ENCODE measurements at regions not wholly inside any gene's neighbourhood (a gene's known extent, or its start where the extent isn't known, plus 50 kb on each side); places are given as distances from the start of the nearest gene placed in this dataset.

GRCh38 chr21:40967771-40968170 is 120.8 kb upstream of the DSCAM start:
- TF ChIP-seq, protein P1, sequence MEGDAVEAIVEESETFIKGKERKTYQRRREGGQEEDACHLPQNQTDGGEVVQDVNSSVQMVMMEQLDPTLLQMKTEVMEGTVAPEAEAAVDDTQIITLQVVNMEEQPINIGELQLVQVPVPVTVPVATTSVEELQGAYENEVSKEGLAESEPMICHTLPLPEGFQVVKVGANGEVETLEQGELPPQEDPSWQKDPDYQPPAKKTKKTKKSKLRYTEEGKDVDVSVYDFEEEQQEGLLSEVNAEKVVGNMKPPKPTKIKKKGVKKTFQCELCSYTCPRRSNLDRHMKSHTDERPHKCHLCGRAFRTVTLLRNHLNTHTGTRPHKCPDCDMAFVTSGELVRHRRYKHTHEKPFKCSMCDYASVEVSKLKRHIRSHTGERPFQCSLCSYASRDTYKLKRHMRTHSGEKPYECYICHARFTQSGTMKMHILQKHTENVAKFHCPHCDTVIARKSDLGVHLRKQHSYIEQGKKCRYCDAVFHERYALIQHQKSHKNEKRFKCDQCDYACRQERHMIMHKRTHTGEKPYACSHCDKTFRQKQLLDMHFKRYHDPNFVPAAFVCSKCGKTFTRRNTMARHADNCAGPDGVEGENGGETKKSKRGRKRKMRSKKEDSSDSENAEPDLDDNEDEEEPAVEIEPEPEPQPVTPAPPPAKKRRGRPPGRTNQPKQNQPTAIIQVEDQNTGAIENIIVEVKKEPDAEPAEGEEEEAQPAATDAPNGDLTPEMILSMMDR (IDR thresholded peaks at IDR 0.05; ENCODE audit: low read depth, low read length): no peak
- no peak for DNase-seq (ENCODE audit: low read depth, low spot score)
- in situ Hi-C loops (cut with HindIII; ENCODE audit: low sequenced_read_pairs): no loop called here
- H3K4me3 ChIP-seq (ENCODE audit: low read depth, low read length): no peak overlapping the region

DNA sequence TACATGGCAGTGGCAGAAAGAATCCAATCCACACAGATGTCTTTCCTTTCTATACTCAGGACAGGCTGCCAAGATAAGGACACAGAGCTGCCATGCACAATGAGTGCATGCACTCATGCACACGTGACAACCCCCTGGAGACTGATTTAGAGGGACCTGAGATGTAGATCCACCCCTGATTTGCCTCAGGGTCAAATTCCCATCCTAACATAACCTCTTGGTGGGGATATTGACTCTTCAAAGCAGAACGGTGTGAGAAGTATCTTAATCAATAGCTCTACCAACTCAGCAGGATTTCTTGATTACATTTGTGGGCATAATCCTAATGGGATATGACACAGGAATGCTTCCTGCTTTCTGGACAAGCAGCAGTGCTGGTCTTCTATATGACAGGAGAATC is 125.2 kb upstream of the DSCAM start:
- TF ChIP-seq, protein P1 (IDR thresholded peaks at IDR 0.05; ENCODE audit: low read depth, low read length): no peak
- DNase-seq (ENCODE audit: low read depth, low spot score): no peak
- in situ Hi-C loops (cut with HindIII; ENCODE audit: low sequenced_read_pairs): no loop called here
- no peak overlapping the region for H3K4me3 ChIP-seq (ENCODE audit: low read depth, low read length)

DNA sequence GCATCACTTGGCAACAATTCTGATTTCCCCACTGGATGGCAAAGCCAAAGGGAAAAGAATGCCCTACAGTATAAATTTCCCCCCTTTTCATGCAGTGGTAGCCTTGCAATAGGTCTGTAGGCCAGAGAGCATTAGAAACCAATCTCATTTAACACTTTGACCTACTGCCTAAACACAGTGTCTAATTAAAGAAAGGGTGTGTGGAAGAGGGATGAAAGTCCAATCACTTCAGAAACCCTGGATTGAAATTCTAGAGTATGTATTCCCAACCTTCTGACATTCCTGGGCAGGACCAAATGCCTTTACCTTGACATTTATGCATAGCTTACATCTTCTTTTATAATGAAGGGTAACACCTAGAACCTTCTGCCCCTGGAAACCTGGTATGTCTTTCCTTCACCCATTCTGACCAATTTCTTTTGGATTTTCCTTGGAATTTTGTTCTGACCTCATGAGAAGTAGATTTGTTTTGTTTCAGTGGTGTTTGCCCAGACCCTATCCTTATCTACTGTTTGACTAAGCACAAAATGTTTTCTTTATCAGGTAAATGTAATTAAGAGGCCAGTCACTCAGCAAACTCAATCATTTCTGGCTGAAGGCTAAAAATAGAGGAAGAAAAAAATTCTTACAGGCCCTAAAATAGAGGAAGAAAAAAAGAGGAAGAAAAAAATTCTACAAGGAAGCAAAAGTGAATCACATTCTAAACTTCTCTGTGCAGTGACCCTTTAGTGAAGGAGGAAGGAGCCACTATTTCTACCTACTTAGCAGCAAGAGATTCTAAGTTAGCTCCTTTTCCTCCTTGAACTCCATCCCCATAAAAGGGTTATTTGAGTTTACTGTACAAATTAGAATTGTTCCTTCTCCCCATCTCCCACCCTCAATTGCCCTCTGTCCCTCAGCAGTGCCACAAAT is 129.5 kb upstream of the DSCAM start:
- no peak overlapping the region for H3K4me3 ChIP-seq (ENCODE audit: low read depth, low read length)
- in situ Hi-C loops (cut with HindIII; ENCODE audit: low sequenced_read_pairs): no loop called here
- TF ChIP-seq, protein P1 (IDR thresholded peaks at IDR 0.05; ENCODE audit: low read depth, low read length): no peak
- DNase-seq (ENCODE audit: low read depth, low spot score): no peak

DNA sequence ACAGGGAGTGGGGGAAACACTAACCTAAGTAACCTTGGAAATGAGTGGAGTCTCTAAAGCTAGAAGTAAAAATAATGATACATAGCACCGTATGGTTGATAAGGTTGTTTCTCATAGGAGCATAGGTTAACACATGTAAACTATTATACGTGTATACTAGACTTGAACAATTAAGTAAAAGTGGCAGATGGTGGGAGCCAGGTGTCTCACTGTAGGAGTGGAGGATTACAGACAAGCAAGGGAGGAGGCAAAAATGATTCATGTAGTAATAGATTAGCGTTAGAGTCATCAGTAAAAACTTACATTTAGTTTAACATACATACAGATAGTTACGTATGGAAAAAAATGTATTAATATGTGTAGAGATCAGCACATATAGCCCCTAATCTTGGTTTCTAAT is 138.4 kb upstream of the DSCAM start:
- in situ Hi-C loops (cut with HindIII; ENCODE audit: low sequenced_read_pairs): no loop called here
- DNase-seq (ENCODE audit: low read depth, low spot score): no peak
- no peak overlapping the region for H3K4me3 ChIP-seq (ENCODE audit: low read depth, low read length)
- TF ChIP-seq, protein P1 (IDR thresholded peaks at IDR 0.05; ENCODE audit: low read depth, low read length): no peak

DNA sequence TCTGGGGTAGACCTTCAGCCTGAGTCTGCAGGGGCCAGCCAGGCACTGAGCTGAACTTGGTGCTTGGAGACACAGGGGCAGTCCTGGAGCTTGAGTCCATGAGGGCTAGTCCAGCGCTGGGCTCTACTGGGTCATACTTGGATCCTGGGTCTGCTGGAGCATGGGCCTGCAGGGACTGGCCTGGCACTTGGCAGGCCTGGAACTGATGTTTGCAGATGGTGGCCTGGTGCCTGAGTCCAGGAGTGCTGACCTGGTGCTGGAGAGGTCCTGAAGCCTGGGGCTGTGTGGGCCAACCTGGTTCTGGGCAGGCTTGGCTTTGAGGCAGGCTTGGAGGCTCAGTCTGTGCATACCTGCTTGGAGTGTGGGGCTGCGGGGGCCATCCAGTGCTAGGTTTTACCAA is 143.4 kb upstream of the DSCAM start:
- DNase-seq (ENCODE audit: low read depth, low spot score): no peak
- TF ChIP-seq, protein P1 (IDR thresholded peaks at IDR 0.05; ENCODE audit: low read depth, low read length): no peak
- no peak overlapping the region for H3K4me3 ChIP-seq (ENCODE audit: low read depth, low read length)
- in situ Hi-C loops (cut with HindIII; ENCODE audit: low sequenced_read_pairs): no loop called here

GRCh38 chr21:40997831-40998230 is 150.9 kb upstream of the DSCAM start:
- TF ChIP-seq, protein P1 (IDR thresholded peaks at IDR 0.05; ENCODE audit: low read depth, low read length): no peak
- in situ Hi-C loops (cut with HindIII; ENCODE audit: low sequenced_read_pairs): no loop called here

More at GRCh38 chr21:40997831-40998230, 150.9 kb upstream of the DSCAM start:
- no peak overlapping the region for H3K4me3 ChIP-seq (ENCODE audit: low read depth, low read length)
- DNase-seq (ENCODE audit: low read depth, low spot score): no peak
